ENCODE measurements at regions not wholly inside any gene's neighbourhood (a gene's known extent, or its start where the extent isn't known, plus 50 kb on each side); places are given as distances from the start of the nearest gene placed in this dataset.

DNA sequence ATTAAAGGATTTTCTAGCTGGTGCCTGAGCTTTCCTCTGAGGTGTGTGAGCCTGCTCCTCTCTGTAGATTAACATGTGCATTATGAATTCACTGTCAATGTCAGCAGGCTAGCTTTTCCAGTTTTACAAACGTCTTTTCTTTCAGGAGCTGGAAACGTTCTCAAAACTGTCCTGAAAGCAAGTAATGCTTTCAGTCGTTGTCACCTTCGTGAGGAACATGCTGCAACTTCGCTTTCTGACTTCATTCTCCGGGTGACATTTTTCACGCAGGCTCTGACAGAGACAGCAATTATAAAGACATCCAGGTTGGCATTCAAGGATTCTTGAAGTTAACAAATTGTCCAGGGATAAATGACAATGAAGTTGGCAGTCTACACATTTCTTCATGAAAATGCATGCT lies 671.5 kb downstream of the DHX35 start:
- Histone ChIP-seq H3K36me3 (ENCODE audit: control insufficient read depth in 2 of 2, extremely low read depth in 1 of 2, insufficient read depth in 2 of 2, low read length in 2 of 2) (no peaks in the 10 kb centered on the region), H3K9ac (replicated peaks; ENCODE audit: extremely low read depth, insufficient read depth, low read length) (no peak overlapping the region), H2AFZ (ENCODE audit: low read depth, low read length) (no peak overlapping the region), H3K9me3 (replicated peaks; ENCODE audit: control insufficient read depth, insufficient read depth, low read length) (no peaks in the 10 kb centered on the region), H3K4me3 (replicated peaks in 1 of 3; ENCODE audit: insufficient read depth in 1 of 3, low read depth in 1 of 3, low read length in 3 of 3) (no peak overlapping the region), H3K9me1 (replicated peaks; ENCODE audit: control insufficient read depth, extremely low read depth, insufficient read depth, low read length) (no peaks in the 10 kb centered on the region), H3K79me2 (ENCODE audit: control insufficient read depth, insufficient read depth, low read length) (no peaks in the 10 kb centered on the region), H4K20me1 (replicated peaks; ENCODE audit: control insufficient read depth, extremely low read depth, insufficient read depth, low read length) (no peaks in the 10 kb centered on the region), H3K27ac (ENCODE audit: insufficient read depth, low read depth, low read length) (no peak overlapping the region), H3K4me1 (ENCODE audit: control insufficient read depth, extremely low read depth, insufficient read depth, low read length) (no peaks in the 10 kb centered on the region), H3K27me3 (ENCODE audit: control insufficient read depth in 2 of 2, insufficient read depth in 2 of 2, low read length in 2 of 2) (peaks cover 0 to 2% of the 10 kb centered on the region in 2 experiments), H3K4me2 (ENCODE audit: insufficient read depth, low read length) (no peak overlapping the region)
- TF ChIP-seq FOS (IDR thresholded peaks at IDR 0.05; ENCODE audit: borderline replicate concordance, insufficient read depth, low read length) (no peak), GATA2 (IDR thresholded peaks at IDR 0.05; ENCODE audit: insufficient read depth, insufficient read length, low read depth, low read length) (no peak), POLR2AphosphoS5 (IDR thresholded peaks at IDR 0.05; ENCODE audit: insufficient read depth, low read depth, low read length) (no peak), MYC (IDR thresholded peaks at IDR 0.05; ENCODE audit: low read depth, low read length) (no peak), EZH2 (IDR thresholded peaks at IDR 0.05; ENCODE audit: borderline replicate concordance, low read depth, low read length, severe bottlenecking) (no peak), JUN (IDR thresholded peaks at IDR 0.05; ENCODE audit: borderline replicate concordance, insufficient read depth, insufficient read length, low read depth) (no peak), POLR2A (IDR thresholded peaks at IDR 0.05; ENCODE audit: low read depth, low read length) (no peak)
- TF ChIP-seq, protein P1, sequence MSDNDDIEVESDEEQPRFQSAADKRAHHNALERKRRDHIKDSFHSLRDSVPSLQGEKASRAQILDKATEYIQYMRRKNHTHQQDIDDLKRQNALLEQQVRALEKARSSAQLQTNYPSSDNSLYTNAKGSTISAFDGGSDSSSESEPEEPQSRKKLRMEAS (IDR thresholded peaks at IDR 0.05; ENCODE audit: insufficient read depth, insufficient read length): no peak
- TF ChIP-seq, protein P2, sequence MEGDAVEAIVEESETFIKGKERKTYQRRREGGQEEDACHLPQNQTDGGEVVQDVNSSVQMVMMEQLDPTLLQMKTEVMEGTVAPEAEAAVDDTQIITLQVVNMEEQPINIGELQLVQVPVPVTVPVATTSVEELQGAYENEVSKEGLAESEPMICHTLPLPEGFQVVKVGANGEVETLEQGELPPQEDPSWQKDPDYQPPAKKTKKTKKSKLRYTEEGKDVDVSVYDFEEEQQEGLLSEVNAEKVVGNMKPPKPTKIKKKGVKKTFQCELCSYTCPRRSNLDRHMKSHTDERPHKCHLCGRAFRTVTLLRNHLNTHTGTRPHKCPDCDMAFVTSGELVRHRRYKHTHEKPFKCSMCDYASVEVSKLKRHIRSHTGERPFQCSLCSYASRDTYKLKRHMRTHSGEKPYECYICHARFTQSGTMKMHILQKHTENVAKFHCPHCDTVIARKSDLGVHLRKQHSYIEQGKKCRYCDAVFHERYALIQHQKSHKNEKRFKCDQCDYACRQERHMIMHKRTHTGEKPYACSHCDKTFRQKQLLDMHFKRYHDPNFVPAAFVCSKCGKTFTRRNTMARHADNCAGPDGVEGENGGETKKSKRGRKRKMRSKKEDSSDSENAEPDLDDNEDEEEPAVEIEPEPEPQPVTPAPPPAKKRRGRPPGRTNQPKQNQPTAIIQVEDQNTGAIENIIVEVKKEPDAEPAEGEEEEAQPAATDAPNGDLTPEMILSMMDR (IDR thresholded peaks at IDR 0.05; ENCODE audit: extremely low read depth in 1 of 2, insufficient read depth in 1 of 2, low read depth in 1 of 2, low read length in 2 of 2): no peak
- DNase-seq (ENCODE audit: low read depth, low spot score) (no peak), FAIRE-seq (no peak)
- intact Hi-C loops (cut with micrococcal nuclease): no loop called here
- dilution Hi-C loops (cut with MboI; ENCODE audit: extremely low pct_ligation_motif_present, low sequenced_read_pairs): no loop called here
- no TSS peak for BruUV-seq (replicated peaks)
- ChIA-PET CTCF (interaction anchor here (1.0 kb wide), 1 partner anchor 10 kb away, joined by 3 read pairs; no protein-coding TSS in a partner anchor), POLR2A (no interaction called here)
